Transverse colon (tissue), 4 donors: ENCODE measurements at regions not wholly inside any gene's neighbourhood (a gene's known extent, or its start where the extent isn't known, plus 50 kb on each side); places are given as distances from the start of the nearest gene placed in this dataset.

Experiments
- DNase-seq: peaks from one replicate; pipeline ENCODE4 v3.0.0-alpha.2; 2019
- H3K27ac ChIP-seq, 4 donors: fragments of 200-600 bp; sonication (generic); 2 replicates each; pipeline ENCODE4 v1.5.1; 2016 to 2018; ENCODE audit warnings: inconsistent platforms in 4 of 4
- H3K27me3 ChIP-seq: fragments of 200-600 bp; sonication (generic); 2 replicates; pipeline ENCODE4 v1.5.1; 2017; ENCODE audit warnings: inconsistent platforms
- H3K36me3 ChIP-seq, 4 donors: fragments of 200-600 bp; sonication (generic); 2 replicates each; pipeline ENCODE4 v1.5.1; 2017 to 2019; ENCODE audit warnings: inconsistent platforms in 4 of 4
- H3K4me1 ChIP-seq, 4 donors: fragments of 200-600 bp; sonication (generic); 2 replicates each; pipeline ENCODE4 v1.5.1; 2017 to 2020; ENCODE audit warnings: inconsistent platforms in 4 of 4
- H3K4me3 ChIP-seq, 4 donors: fragments of 200-600 bp; sonication (generic); 1 replicate in 1 of 4; 2 replicates in 3 of 4; pipeline versions ENCODE4 v1.5.1 to v1.6.1; 2017 to 2019; ENCODE audit warnings: inconsistent platforms in 4 of 4
- H3K9me3 ChIP-seq, 2 donors: fragments of 200-600 bp; sonication (generic); 2 replicates each; pipeline ENCODE4 v1.5.1; 2017 to 2019; ENCODE audit warnings: inconsistent platforms in 2 of 2
- CTCF ChIP-seq, 5 experiments: fragments of 200-600 bp in 3 of 5; fragments of 450-650 bp in 2 of 5; sonication (generic) in 3 of 5; IDR thresholded peaks; 1 replicate in 2 of 5; 2 replicates in 3 of 5; pipeline ENCODE4 v1.5.1; 2016 to 2017; ENCODE audit warnings: antibody characterized with exemption in 5 of 5, inconsistent platforms in 3 of 5, mild to moderate bottlenecking in 2 of 5, moderate library complexity in 1 of 5
- EP300 ChIP-seq: sonication (generic); formaldehyde crosslinking; IDR thresholded peaks from one replicate; pipeline ENCODE4 v1.6.1; 2017; ENCODE audit warnings: antibody characterized with exemption, low read depth
- POLR2A ChIP-seq: fragments of 450-650 bp; IDR thresholded peaks from one replicate; pipeline ENCODE4 v1.6.1; 2016; ENCODE audit warnings: antibody characterized with exemption, mild to moderate bottlenecking, moderate library complexity
- POLR2AphosphoS5 ChIP-seq, 3 donors: sonication (generic); formaldehyde crosslinking; IDR thresholded peaks; one replicate each; pipeline ENCODE4 v1.6.1; 2016; ENCODE audit warnings: antibody characterized with exemption in 3 of 3
- WGBS, 2 donors: methylation state at CpG; one replicate each; pipeline ENCODE4 v1.1.5; 2018; ENCODE audit warnings: low coverage in 1 of 2; 5-methylcytosine and 5-hydroxymethylcytosine counted together
- in situ Hi-C, 4 donors: fragments of 200-750 bp; cut with MboI; loops; one replicate each; pipeline versions ENCODE4 v1.15.0 to v1.15.1; 2017; ENCODE audit warnings: low sequenced_read_pairs in 3 of 4, low pct_ligation_motif_present in 1 of 4, low pct_unique_long_range_greater_than_20kb in 1 of 4
- intact Hi-C: fragments of 100-400 bp; cut with DNase I; formaldehyde crosslinking; loops from one replicate; pipeline ENCODE4 v1.15.1; 2023; ENCODE audit warnings: low total_unique reads

GRCh38 chr1:43056981-43057391, 98.3 kb upstream of the SLC2A1 start:
- no peak overlapping the region for H3K4me3 ChIP-seq
- H3K4me1 ChIP-seq: no peaks in the 10 kb centered on the region
- in situ Hi-C loops (loop anchor here in 2 of 4 donors (25.0 kb wide), 2 partner anchors 270 to 470 kb away; partner anchors contain the start of gene TMEM269 (in 1 of the 2)), intact Hi-C loops (no loop called here)
- peaks cover 3% of the 10 kb centered on the region for H3K27me3 ChIP-seq
- 52 to 53% methylated on average over 2 to 4 of the region's 4 CpGs for WGBS, 2 donors
- no peak for DNase-seq
- TF ChIP-seq POLR2A (no peak), EP300 (no peak), CTCF (IDR thresholded peaks at IDR 0.05) (no peak), POLR2AphosphoS5 (IDR thresholded peaks at IDR 0.05) (no peak)
- no peak overlapping the region for H3K27ac ChIP-seq
- no peaks in the 10 kb centered on the region for H3K9me3 ChIP-seq
- H3K36me3 ChIP-seq: no peaks in the 10 kb centered on the region

- Histone ChIP-seq H3K4me3 (no peak overlapping the region), H3K27me3 (peaks cover 3% of the 10 kb centered on the region), H3K36me3 (no peaks in the 10 kb centered on the region), H3K27ac (no peak overlapping the region), H3K4me1 (no peaks in the 10 kb centered on the region), H3K9me3 (no peaks in the 10 kb centered on the region)
- in situ Hi-C loops (loop anchor here in 2 of 4 donors (25.0 kb wide), 2 partner anchors 269 to 469 kb away; partner anchors contain the start of gene TMEM269 (in 1 of the 2)), intact Hi-C loops (no loop called here)
- no peak for DNase-seq
- TF ChIP-seq POLR2AphosphoS5 (IDR thresholded peaks at IDR 0.05) (no peak), POLR2A (no peak), CTCF (IDR thresholded peaks at IDR 0.05) (no peak), EP300 (no peak)
- 54% methylated on average over 4 of the region's 5 CpGs; no CpG with 5 or more reads in 1 of the 2 donors for WGBS, 2 donors
Observed at GRCh38 chr1:43056460-43056859, 97.8 kb upstream of the SLC2A1 start.

- TF ChIP-seq CTCF (IDR thresholded peaks at IDR 0.05) (no peak), POLR2A (no peak), EP300 (no peak), POLR2AphosphoS5 (IDR thresholded peaks at IDR 0.05) (no peak)
- intact Hi-C loops (no loop called here), in situ Hi-C loops (loop anchor here in 2 of 4 donors (25.0 kb wide), 2 partner anchors 268 to 468 kb away; partner anchors contain the start of gene TMEM269 (in 1 of the 2))
- WGBS, 2 donors: 76 to 80% methylated on average over 1 to 2 of the region's 2 CpGs
- no peak overlapping the region for H3K27ac ChIP-seq
- no peaks in the 10 kb centered on the region for H3K36me3 ChIP-seq
- H3K4me1 ChIP-seq: no peaks in the 10 kb centered on the region
- H3K9me3 ChIP-seq: no peaks in the 10 kb centered on the region
- no peak for DNase-seq
- H3K27me3 ChIP-seq: peaks cover 3% of the 10 kb centered on the region
- no peak overlapping the region for H3K4me3 ChIP-seq
Observed at GRCh38 chr1:43054961-43055360, 96.3 kb upstream of the SLC2A1 start.

DNA sequence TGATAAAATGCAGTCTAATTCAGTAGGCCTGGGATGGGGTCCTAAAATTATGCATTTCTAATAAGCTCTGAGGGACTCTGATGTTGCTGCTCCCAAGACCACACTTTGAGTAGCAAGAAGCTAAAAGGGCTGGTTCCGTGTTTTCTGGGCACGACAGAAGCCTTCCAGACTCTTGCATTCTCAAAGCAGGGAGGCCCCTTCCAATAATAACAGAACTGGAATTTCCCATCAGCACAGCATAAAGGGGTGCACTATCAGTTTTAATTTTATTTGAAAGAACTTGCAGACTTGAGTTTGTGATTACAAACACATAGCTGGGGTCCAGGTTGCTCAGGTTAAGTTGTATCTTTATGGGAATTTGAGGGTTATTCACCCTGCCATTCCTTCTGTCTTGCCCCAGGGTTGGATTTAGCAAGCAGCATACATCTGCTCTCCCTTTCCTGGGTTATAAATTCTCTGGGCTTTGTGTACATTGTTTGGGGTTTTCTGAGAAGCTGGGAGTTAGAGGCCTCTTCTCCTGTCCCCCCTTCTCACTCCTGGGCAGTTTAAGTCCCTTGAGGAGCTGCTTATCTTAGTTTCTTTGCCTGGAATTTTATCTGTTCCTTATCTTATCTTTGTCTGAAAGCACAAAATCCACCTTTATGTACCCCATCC, 94.2 kb upstream of the SLC2A1 start:
- Histone ChIP-seq H3K4me1 (no peaks in the 10 kb centered on the region), H3K4me3 (no peak overlapping the region), H3K27ac (no peak overlapping the region), H3K36me3 (no peaks in the 10 kb centered on the region), H3K9me3 (no peaks in the 10 kb centered on the region), H3K27me3 (no peaks in the 10 kb centered on the region)
- WGBS, 2 donors: 71% methylated on average over 2 of the region's 2 CpGs; no CpG with 5 or more reads in 1 of the 2 donors
- no peak for TF ChIP-seq POLR2A
- no peak for TF ChIP-seq POLR2AphosphoS5 (IDR thresholded peaks at IDR 0.05)
- TF ChIP-seq EP300: no peak
- no peak for TF ChIP-seq CTCF (IDR thresholded peaks at IDR 0.05)
- no peak for DNase-seq
- intact Hi-C loops (no loop called here), in situ Hi-C loops (loop anchor here in 2 of 4 donors (25.0 kb wide), 2 partner anchors 266 to 466 kb away; partner anchors contain the start of gene TMEM269 (in 1 of the 2))
